Keratinocyte (primary cell): ENCODE measurements at regions not wholly inside any gene's neighbourhood (a gene's known extent, or its start where the extent isn't known, plus 50 kb on each side); places are given as distances from the start of the nearest gene placed in this dataset.

ENCODE experiments used
- DNase-seq: peaks from one replicate; pipeline ENCODE4 v3.0.0-alpha.2; 2011; ENCODE audit warnings: low read depth, missing footprints, low spot score
- FAIRE-seq: peaks from 2 replicates; lab custom pipeline; 2011; peaks lifted over from hg19 to GRCh38; lab: Jason Lieb, UNC
- H2AFZ ChIP-seq: 2 replicates; pipeline ENCODE4 v1.6.0; 2012; ENCODE audit warnings: low read length, control low read depth, inconsistent platforms; ENCODE audit not compliant: control insufficient read depth
- H3K27ac ChIP-seq: 2 replicates; pipeline ENCODE4 v1.5.1; 2011; ENCODE audit warnings: low read length; ENCODE audit not compliant: control insufficient read depth, insufficient read depth
- H3K27me3 ChIP-seq: 3 replicates; pipeline ENCODE4 v1.6.0; 2011; ENCODE audit warnings: low read length; ENCODE audit not compliant: control insufficient read depth, insufficient read depth; ENCODE audit errors: extremely low read depth
- H3K36me3 ChIP-seq, 2 experiments: 2 replicates in 1 of 2; 3 replicates in 1 of 2; pipeline ENCODE4 v1.5.1; 2011; ENCODE audit warnings: low read length in 2 of 2, mild to moderate bottlenecking in 1 of 2; ENCODE audit not compliant: control insufficient read depth in 2 of 2, insufficient read depth in 2 of 2; ENCODE audit errors: extremely low read depth in 1 of 2
- H3K4me1 ChIP-seq: 3 replicates; pipeline ENCODE4 v1.5.1; 2011; ENCODE audit warnings: low read length; ENCODE audit not compliant: control insufficient read depth, insufficient read depth; ENCODE audit errors: extremely low read depth
- H3K4me2 ChIP-seq: 3 replicates; pipeline ENCODE4 v1.6.0; 2011; ENCODE audit warnings: low read depth, low read length; ENCODE audit not compliant: control insufficient read depth, insufficient read depth; ENCODE audit errors: extremely low read depth
- H3K4me3 ChIP-seq, 3 experiments: fragments of 200-600 bp in 1 of 3; sonication (generic) in 1 of 3; 2 replicates in 2 of 3; 3 replicates in 1 of 3; pipeline ENCODE4 v1.5.1; 2011 to 2016; ENCODE audit warnings: low read length in 3 of 3, mild to moderate bottlenecking in 3 of 3, control low read depth in 2 of 3, inconsistent platforms in 1 of 3, low read depth in 1 of 3, mixed read lengths in 1 of 3, mixed run types in 1 of 3, moderate library complexity in 1 of 3; ENCODE audit not compliant: control insufficient read depth in 2 of 3, insufficient read depth in 2 of 3; ENCODE audit errors: extremely low read depth in 1 of 3
- H3K79me2 ChIP-seq: 2 replicates; pipeline ENCODE4 v1.6.0; 2012; ENCODE audit warnings: low read length; ENCODE audit not compliant: control insufficient read depth, insufficient read depth
- H3K9ac ChIP-seq: 3 replicates; pipeline ENCODE4 v1.6.0; 2011; ENCODE audit warnings: low read length; ENCODE audit not compliant: control insufficient read depth, insufficient read depth; ENCODE audit errors: extremely low read depth
- H3K9me1 ChIP-seq: 3 replicates; pipeline ENCODE4 v1.6.0; 2011; ENCODE audit warnings: low read length; ENCODE audit not compliant: control insufficient read depth, insufficient read depth; ENCODE audit errors: extremely low read depth
- H3K9me3 ChIP-seq: 2 replicates; pipeline ENCODE4 v1.5.1; 2012; ENCODE audit warnings: low read depth, low read length; ENCODE audit not compliant: control insufficient read depth
- H4K20me1 ChIP-seq: 3 replicates; pipeline ENCODE4 v1.6.0; 2011; ENCODE audit warnings: low read length; ENCODE audit not compliant: control insufficient read depth, insufficient read depth; ENCODE audit errors: extremely low read depth
- EZH2 ChIP-seq: IDR thresholded peaks from one replicate; pipeline ENCODE4 v1.6.1; 2012; ENCODE audit warnings: inconsistent platforms, mild to moderate bottlenecking, low read length, moderate library complexity
- dilution Hi-C: fragments of 300-500 bp; cut with MboI; formaldehyde crosslinking; loops from one replicate; pipeline ENCODE4 v1.7.0; 2020; ENCODE audit warnings: low sequenced_read_pairs; ENCODE audit not compliant: extremely low pct_ligation_motif_present
- TF ChIP-seq, protein P1 (sequence below), 3 experiments: IDR thresholded peaks in 1 of 3; conservative IDR thresholded peaks in 1 of 3; optimal IDR thresholded peaks in 1 of 3; 2 replicates in 2 of 3; 3 replicates in 1 of 3; pipeline versions ENCODE3 to v1.5.1; 2011; ENCODE audit warnings: low read length in 3 of 3, mild to moderate bottlenecking in 3 of 3, moderate library complexity in 2 of 3, control low read depth in 1 of 3, inconsistent platforms in 1 of 3; ENCODE audit not compliant: insufficient read depth in 2 of 3; ENCODE audit errors: extremely low read depth in 1 of 3

DNA sequence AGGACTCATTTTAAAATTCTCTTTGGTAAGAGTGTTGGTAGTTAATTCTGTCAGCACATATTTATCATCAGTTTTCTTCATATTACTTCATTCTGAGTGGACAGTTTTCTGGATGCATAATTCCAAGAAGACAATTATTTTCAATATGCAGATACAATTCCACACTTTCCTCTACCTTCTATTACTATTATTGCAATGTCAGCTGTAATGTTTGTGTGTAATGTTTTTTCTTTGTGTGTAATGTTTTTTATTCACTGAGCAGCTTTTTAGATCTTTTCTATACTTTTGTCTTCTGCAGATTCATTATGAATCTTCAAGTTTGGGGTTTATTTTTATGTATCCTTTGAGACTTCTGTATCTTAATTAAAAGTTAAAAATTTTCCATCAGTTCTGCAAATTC, 264.0 kb upstream of the VRK2 start:
- no peak for FAIRE-seq
- Histone ChIP-seq H4K20me1 (no peaks in the 10 kb centered on the region), H3K4me1 (no peaks in the 10 kb centered on the region), H3K4me2 (no peak overlapping the region), H2AFZ (no peak overlapping the region), H3K27me3 (no peaks in the 10 kb centered on the region), H3K79me2 (no peaks in the 10 kb centered on the region), H3K36me3 (no peaks in the 10 kb centered on the region), H3K9me3 (no peaks in the 10 kb centered on the region), H3K4me3 (no peak overlapping the region), H3K27ac (no peak overlapping the region), H3K9me1 (no peaks in the 10 kb centered on the region), H3K9ac (no peak overlapping the region)
- no peak for DNase-seq
- dilution Hi-C loops: no loop called here
- TF ChIP-seq, protein P1, sequence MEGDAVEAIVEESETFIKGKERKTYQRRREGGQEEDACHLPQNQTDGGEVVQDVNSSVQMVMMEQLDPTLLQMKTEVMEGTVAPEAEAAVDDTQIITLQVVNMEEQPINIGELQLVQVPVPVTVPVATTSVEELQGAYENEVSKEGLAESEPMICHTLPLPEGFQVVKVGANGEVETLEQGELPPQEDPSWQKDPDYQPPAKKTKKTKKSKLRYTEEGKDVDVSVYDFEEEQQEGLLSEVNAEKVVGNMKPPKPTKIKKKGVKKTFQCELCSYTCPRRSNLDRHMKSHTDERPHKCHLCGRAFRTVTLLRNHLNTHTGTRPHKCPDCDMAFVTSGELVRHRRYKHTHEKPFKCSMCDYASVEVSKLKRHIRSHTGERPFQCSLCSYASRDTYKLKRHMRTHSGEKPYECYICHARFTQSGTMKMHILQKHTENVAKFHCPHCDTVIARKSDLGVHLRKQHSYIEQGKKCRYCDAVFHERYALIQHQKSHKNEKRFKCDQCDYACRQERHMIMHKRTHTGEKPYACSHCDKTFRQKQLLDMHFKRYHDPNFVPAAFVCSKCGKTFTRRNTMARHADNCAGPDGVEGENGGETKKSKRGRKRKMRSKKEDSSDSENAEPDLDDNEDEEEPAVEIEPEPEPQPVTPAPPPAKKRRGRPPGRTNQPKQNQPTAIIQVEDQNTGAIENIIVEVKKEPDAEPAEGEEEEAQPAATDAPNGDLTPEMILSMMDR (optimal IDR thresholded peaks at IDR 0.05 in 1 of 3, IDR thresholded peaks at IDR 0.05 in 1 of 3, conservative IDR thresholded peaks at IDR 0.05 in 1 of 3; ENCODE audit: extremely low read depth in 1 of 3, insufficient read depth in 2 of 3, low read length in 3 of 3): no peak

GRCh38 chr2:57793310-57793709, 253.3 kb upstream of the VRK2 start:
- dilution Hi-C loops: no loop called here
- no peak for TF ChIP-seq EZH2
- TF ChIP-seq, protein P1 (optimal IDR thresholded peaks at IDR 0.05 in 1 of 3, IDR thresholded peaks at IDR 0.05 in 1 of 3, conservative IDR thresholded peaks at IDR 0.05 in 1 of 3; ENCODE audit: extremely low read depth in 1 of 3, insufficient read depth in 2 of 3, low read length in 3 of 3): no peak

More at GRCh38 chr2:57793310-57793709, 253.3 kb upstream of the VRK2 start:
- Histone ChIP-seq H3K27me3 (no peaks in the 10 kb centered on the region), H2AFZ (no peak overlapping the region), H3K9ac (no peak overlapping the region), H3K4me3 (no peak overlapping the region), H4K20me1 (no peaks in the 10 kb centered on the region), H3K4me2 (no peak overlapping the region), H3K9me3 (no peaks in the 10 kb centered on the region), H3K4me1 (no peaks in the 10 kb centered on the region), H3K9me1 (no peaks in the 10 kb centered on the region), H3K79me2 (no peaks in the 10 kb centered on the region), H3K27ac (no peak overlapping the region), H3K36me3 (no peaks in the 10 kb centered on the region)
- DNase-seq (no peak), FAIRE-seq (no peak)
